ENCODE measurements at regions not wholly inside any gene's neighbourhood (a gene's known extent, or its start where the extent isn't known, plus 50 kb on each side); places are given as distances from the start of the nearest gene placed in this dataset.

DNA sequence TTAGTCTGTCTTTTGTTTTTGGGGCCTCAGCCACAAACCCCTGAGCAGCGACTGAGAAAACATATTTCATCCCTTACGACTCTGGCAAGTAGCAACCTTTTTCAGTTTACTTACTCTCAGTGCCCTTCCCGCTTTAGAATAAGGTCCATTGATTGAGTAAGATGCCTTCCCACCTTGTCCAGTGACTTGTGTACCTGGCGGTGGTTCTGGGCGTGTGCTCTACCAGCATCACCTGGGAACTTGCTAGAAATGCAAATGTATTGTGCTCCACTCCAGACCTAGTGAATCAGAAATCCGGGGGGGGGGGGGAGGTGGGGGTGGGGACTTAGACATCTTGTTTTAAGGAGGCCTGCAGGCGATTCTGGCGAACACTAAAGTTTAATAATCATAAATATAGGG lies 72.1 kb downstream of the S1PR1 start:
- TF ChIP-seq CTCF (IDR thresholded peaks at IDR 0.05) (no peak), POLR2A (IDR thresholded peaks at IDR 0.05) (no peak)
